ENCODE measurements at regions not wholly inside any gene's neighbourhood (a gene's known extent, or its start where the extent isn't known, plus 50 kb on each side); places are given as distances from the start of the nearest gene placed in this dataset.
"Not testable (repeated sequence)": the region's sequence is repeated elsewhere in the genome, so short reads cannot be mapped to it uniquely, and the experiment has no call there.

DNA sequence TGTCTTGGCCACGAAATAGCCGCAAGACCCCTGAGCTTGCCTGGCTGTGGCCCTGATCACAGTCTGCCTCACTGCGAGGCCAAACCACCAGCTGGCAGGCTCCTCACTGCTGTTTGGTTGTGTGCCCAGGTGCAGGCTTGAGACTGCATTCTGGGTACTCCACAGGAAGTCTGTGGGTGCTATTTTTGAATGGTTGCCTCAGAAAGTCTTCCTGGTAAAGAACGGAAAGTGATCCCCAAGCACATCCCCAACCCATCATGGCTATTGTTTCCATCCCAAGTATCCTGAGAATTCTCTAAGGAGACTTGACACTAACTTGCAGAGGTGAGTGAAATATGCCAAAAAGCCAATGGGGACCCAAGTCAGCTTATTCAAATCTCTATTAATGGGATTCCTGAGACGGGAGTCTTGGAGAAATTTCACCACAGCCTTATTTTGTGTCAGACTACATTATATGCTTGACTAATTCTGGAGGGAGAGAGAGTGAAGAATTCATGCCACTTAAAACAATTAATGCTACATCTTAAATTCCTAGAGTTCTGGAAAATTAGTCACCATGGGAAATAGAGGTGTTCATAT lies 170.9 kb downstream of the RAMP3 start:
- ATAC-seq (no peak), DNase-seq (no peak)
- Histone ChIP-seq H3K27ac (no peak overlapping the region), H3K9me3 (no peaks in the 10 kb centered on the region), H3K4me1 (no peaks in the 10 kb centered on the region), H3K27me3 (ENCODE audit: low read depth) (no peaks in the 10 kb centered on the region), H3K36me3 (no peaks in the 10 kb centered on the region), H3K4me3 (no peak overlapping the region)
- TF ChIP-seq CTCF (IDR thresholded peaks at IDR 0.05) = no peak
- intact Hi-C loops (cut with DNase I) = no loop called here

- H3K4me3 ChIP-seq = no peak overlapping the region
- H3K4me1 ChIP-seq = no peaks in the 10 kb centered on the region
- no peak overlapping the region for H3K27ac ChIP-seq
- H3K9me3 ChIP-seq = no peaks in the 10 kb centered on the region
- DNase-seq (no peak), ATAC-seq (no peak)
- no peaks in the 10 kb centered on the region for H3K27me3 ChIP-seq (ENCODE audit: low read depth)
- no peaks in the 10 kb centered on the region for H3K36me3 ChIP-seq
- TF ChIP-seq CTCF (IDR thresholded peaks at IDR 0.05) = no peak
- intact Hi-C loops (cut with DNase I) = no loop called here
Measured at GRCh38 chr7:45331563-45331962, 174.0 kb downstream of the RAMP3 start.

GRCh38 chr7:45335024-45335423 lies 177.4 kb downstream of the RAMP3 start:
- H3K27me3 ChIP-seq (ENCODE audit: low read depth); H3K27ac ChIP-seq; DNase-seq; intact Hi-C loops (cut with DNase I); H3K4me3 ChIP-seq; ATAC-seq; H3K9me3 ChIP-seq; H3K4me1 ChIP-seq; H3K36me3 ChIP-seq: not testable (repeated sequence)

- Histone ChIP-seq H3K4me1 (no peaks in the 10 kb centered on the region), H3K36me3 (no peaks in the 10 kb centered on the region), H3K27me3 (ENCODE audit: low read depth) (no peaks in the 10 kb centered on the region), H3K9me3 (no peaks in the 10 kb centered on the region), H3K4me3 (no peak overlapping the region), H3K27ac (no peak overlapping the region)
- ATAC-seq (no peak), DNase-seq (no peak)
- intact Hi-C loops (cut with DNase I) = no loop called here
- TF ChIP-seq CTCF (IDR thresholded peaks at IDR 0.05) = no peak
Measured at GRCh38 chr7:45342236-45342635, 184.6 kb downstream of the RAMP3 start.

GRCh38 chr7:45343746-45344145 lies 186.2 kb downstream of the RAMP3 start:
- no peaks in the 10 kb centered on the region for H3K27me3 ChIP-seq (ENCODE audit: low read depth)
- intact Hi-C loops (cut with DNase I) = no loop called here
- H3K27ac ChIP-seq = no peak overlapping the region
- H3K4me3 ChIP-seq = no peak overlapping the region
- no peak for TF ChIP-seq CTCF (IDR thresholded peaks at IDR 0.05)
- DNase-seq (no peak), ATAC-seq (no peak)
- no peaks in the 10 kb centered on the region for H3K9me3 ChIP-seq
- H3K36me3 ChIP-seq = no peaks in the 10 kb centered on the region
- H3K4me1 ChIP-seq = no peaks in the 10 kb centered on the region

GRCh38 chr7:45347804-45348203 lies 190.2 kb downstream of the RAMP3 start:
- TF ChIP-seq CTCF (IDR thresholded peaks at IDR 0.05) = no peak
- no peak for DNase-seq
- no peaks in the 10 kb centered on the region for H3K27me3 ChIP-seq (ENCODE audit: low read depth)
- H3K36me3 ChIP-seq = no peaks in the 10 kb centered on the region
- ATAC-seq = no peak
- no peak overlapping the region for H3K4me3 ChIP-seq
- no peaks in the 10 kb centered on the region for H3K4me1 ChIP-seq
- H3K9me3 ChIP-seq = no peaks in the 10 kb centered on the region
- H3K27ac ChIP-seq = no peak overlapping the region
- intact Hi-C loops (cut with DNase I) = no loop called here

Data from lower lobe of right lung (tissue), 2 donors.